ES-I3 (cell line): ENCODE measurements at regions not wholly inside any gene's neighbourhood (a gene's known extent, or its start where the extent isn't known, plus 50 kb on each side); places are given as distances from the start of the nearest gene placed in this dataset.

Experiments
- H3K36me3 ChIP-seq: 2 replicates; pipeline ENCODE4 v1.6.1; 2013; ENCODE audit warnings: mild to moderate bottlenecking, low read length, control low read depth, moderate library complexity; ENCODE audit not compliant: insufficient read depth
- H3K4me1 ChIP-seq: 2 replicates; pipeline ENCODE4 v1.6.1; 2013; ENCODE audit warnings: mild to moderate bottlenecking, control low read depth, low read length; ENCODE audit not compliant: insufficient read depth
- H3K9ac ChIP-seq: 2 replicates; pipeline ENCODE4 v1.6.1; 2013; ENCODE audit warnings: low read depth, mild to moderate bottlenecking, low read length, moderate library complexity
- H3K9me3 ChIP-seq: 2 replicates; pipeline ENCODE4 v1.6.1; 2013; ENCODE audit warnings: mild to moderate bottlenecking, low read length, moderate library complexity; ENCODE audit not compliant: control insufficient read depth, insufficient read depth

GRCh38 chr10:129079705-129080104, 387.3 kb upstream of the MGMT start:
- no peaks in the 10 kb centered on the region; the same call in 1 of the 2 replicates for H3K9me3 ChIP-seq
- no peaks in the 10 kb centered on the region for H3K4me1 ChIP-seq
- H3K9ac ChIP-seq, result no peak overlapping the region
- no peaks in the 10 kb centered on the region for H3K36me3 ChIP-seq

DNA sequence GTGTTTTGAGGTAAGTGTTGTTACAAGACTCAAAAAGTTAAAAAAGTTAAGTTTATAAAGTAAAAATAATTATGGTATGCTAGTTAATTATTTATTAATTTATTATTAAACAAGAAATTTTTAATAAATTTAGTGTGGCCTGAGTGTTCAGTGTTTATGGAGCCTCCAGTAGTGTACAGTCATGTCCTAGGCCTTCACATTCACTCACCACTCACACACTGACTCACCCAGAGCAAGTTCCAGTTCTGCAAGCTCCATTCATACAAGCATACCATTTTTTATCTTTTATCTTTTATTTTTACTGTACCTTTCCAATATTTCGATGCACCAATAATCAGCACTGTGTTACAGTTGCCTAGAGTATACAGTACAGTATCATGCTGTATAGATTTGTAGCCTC, 381.2 kb upstream of the MGMT start:
- no peaks in the 10 kb centered on the region for H3K4me1 ChIP-seq
- H3K9me3 ChIP-seq, result no peaks in the 10 kb centered on the region
- no peaks in the 10 kb centered on the region for H3K36me3 ChIP-seq
- H3K9ac ChIP-seq, result no peak overlapping the region

DNA sequence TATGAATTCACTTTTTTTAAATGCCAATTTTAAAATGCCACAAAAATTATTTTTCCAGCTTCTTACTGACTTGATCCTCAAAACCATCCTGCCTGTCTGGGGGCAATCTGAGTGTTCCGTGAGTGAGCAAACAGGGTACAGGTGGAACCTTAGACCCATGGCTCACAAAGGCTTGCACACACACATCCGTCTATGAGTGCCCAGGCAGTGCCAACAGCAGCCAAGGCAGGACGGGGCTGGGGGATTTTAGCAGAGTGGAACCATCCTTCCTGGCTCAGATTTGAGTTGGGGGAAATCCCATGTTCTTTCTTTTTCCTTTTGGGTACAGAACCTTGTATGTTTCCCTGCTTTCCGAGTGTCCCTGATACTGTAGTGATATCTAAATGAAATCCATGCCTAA, 377.7 kb upstream of the MGMT start:
- H3K36me3 ChIP-seq, result no peaks in the 10 kb centered on the region
- H3K9me3 ChIP-seq, result no peaks in the 10 kb centered on the region
- H3K4me1 ChIP-seq, result no peaks in the 10 kb centered on the region
- H3K9ac ChIP-seq, result no peak overlapping the region

DNA sequence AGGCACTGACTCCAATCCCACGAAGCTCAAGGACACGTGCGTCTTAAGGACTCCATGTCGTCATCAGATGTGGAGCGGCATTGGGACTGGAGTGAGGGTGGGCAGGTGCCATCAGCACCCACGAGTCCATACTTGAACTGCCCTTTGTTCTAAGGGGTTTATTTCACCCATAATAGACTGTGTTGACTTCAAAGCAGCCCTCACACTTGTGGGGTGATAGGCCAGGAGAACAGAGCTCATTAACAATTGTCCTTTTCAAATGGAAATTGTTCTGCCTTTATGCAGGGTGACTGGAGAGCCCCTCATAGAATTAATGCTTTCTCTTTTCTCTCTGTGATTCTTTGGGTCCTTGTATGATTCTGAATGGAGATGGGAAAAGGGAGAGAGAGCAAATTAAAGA, 376.9 kb upstream of the MGMT start:
- H3K36me3 ChIP-seq, result no peaks in the 10 kb centered on the region
- H3K9me3 ChIP-seq, result no peaks in the 10 kb centered on the region
- H3K9ac ChIP-seq, result no peak overlapping the region

DNA sequence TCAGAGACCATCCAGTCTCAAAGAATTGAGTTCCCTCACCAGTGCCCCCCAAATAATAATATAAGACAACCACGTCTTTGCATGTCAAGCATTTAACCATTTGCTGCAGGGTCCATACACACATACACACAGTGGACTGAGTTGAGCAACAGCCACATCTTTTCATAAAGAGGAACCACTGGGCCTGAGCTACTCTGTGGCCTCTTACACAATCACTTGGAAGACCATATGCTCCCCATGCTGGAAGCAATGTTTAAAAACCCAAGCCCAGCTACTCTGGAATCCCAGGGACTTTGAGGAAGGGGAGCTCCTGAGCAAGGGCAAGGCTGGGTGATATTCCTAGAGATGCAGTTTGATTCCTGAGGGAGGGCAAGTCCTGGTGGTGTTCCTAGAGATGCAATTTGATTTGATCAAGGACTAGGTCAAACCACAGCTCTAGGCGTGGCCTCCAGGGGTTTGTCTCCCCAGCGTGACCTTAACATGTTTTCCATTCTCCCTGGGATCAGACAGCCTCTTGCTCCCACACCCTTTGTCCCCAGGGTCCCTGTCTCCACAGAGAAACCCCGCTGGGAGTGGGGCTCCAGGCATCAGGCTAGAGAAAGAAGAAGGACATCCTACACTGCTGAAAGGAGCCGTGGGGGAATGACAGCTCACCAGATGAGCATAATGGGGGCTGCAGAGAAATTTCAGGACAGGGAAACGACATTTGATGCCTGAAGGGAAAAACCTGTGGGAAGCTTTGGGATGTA, 376.2 kb upstream of the MGMT start:
- no peaks in the 10 kb centered on the region for H3K9me3 ChIP-seq
- H3K4me1 ChIP-seq, result no peaks in the 10 kb centered on the region
- no peak overlapping the region for H3K9ac ChIP-seq
- no peaks in the 10 kb centered on the region for H3K36me3 ChIP-seq

More for the DNA sequence above, 376.9 kb upstream of the MGMT start:
- H3K4me1 ChIP-seq, result no peaks in the 10 kb centered on the region

DNA sequence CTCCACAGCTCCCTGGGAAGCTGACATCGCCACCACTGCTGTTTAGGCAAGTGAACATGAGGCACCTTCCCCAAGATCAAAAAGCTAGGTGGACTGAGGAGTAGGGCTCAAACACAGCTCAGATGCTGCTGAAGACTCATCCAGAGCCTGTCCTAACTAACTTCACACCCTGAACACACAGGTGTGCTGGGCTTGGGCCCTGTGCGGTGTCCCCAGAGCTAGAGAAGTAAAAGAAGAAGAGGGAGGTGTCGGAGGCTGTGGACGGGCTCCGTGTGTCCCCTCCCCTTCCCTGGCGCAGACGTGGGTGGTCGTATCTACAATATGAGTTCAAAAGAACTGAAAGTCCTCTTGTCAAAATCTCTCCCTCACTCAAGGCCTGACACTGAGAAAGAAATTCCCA, 373.4 kb upstream of the MGMT start:
- Histone ChIP-seq H3K4me1 (no peaks in the 10 kb centered on the region), H3K9ac (no peak overlapping the region), H3K9me3 (no peaks in the 10 kb centered on the region), H3K36me3 (no peaks in the 10 kb centered on the region)

- no peaks in the 10 kb centered on the region for H3K9me3 ChIP-seq
- no peaks in the 10 kb centered on the region for H3K36me3 ChIP-seq
- H3K9ac ChIP-seq, result no peak overlapping the region
- H3K4me1 ChIP-seq, result no peaks in the 10 kb centered on the region
Measured at GRCh38 chr10:129094233-129094632, 372.8 kb upstream of the MGMT start.

GRCh38 chr10:129094861-129095260, 372.2 kb upstream of the MGMT start:
- Histone ChIP-seq H3K36me3 (no peaks in the 10 kb centered on the region), H3K4me1 (no peaks in the 10 kb centered on the region), H3K9me3 (no peaks in the 10 kb centered on the region), H3K9ac (no peak overlapping the region)

DNA sequence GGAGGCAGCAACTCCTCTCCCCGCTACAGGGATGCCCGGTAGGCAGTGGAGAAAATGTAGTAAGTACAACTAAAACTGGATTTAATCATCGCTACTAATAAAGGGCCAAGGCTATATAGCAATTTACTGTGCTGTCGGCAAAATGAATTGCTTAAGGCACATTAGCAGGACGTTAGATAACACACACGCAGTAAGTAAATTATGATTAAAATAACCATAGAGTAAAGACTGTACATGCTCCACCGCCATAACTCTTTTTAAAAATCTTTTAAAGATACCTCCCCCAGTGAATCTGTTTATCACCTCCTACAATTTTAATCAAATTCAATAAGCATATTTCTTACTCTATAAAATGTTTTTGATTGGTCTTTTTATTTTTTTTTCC, 371.4 kb upstream of the MGMT start:
- Histone ChIP-seq H3K9me3 (no peaks in the 10 kb centered on the region), H3K4me1 (no peaks in the 10 kb centered on the region), H3K36me3 (no peaks in the 10 kb centered on the region), H3K9ac (no peak overlapping the region)

GRCh38 chr10:129096065-129096984, 370.7 kb upstream of the MGMT start:
- Histone ChIP-seq H3K9me3 (no peaks in the 10 kb centered on the region), H3K36me3 (no peaks in the 10 kb centered on the region), H3K9ac (no peak overlapping the region), H3K4me1 (no peaks in the 10 kb centered on the region)

- H3K4me1 ChIP-seq, result no peaks in the 10 kb centered on the region
- H3K9me3 ChIP-seq, result no peaks in the 10 kb centered on the region
- H3K36me3 ChIP-seq, result no peaks in the 10 kb centered on the region
- no peak overlapping the region for H3K9ac ChIP-seq
Measured at GRCh38 chr10:129097776-129098330, 369.2 kb upstream of the MGMT start.

DNA sequence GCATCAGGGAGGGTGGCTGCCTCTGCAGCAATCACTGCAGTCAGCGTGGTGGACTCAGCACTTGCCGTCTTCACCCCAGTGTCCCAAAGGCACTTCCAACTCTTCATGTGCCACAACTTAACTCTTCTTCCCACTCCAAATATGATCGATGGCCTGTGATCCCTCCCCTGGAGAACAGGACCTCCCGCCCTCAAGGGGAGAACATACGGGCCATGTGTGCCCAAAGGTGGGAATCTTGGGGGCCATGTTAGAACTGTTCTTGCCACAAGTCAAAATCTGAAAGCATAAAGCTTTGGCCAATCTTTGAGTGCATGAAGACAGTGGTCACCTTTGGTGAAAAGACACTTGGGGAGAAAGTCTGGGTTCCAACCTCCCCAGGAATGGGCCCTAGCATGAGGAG, 368.5 kb upstream of the MGMT start:
- no peak overlapping the region for H3K9ac ChIP-seq
- no peaks in the 10 kb centered on the region for H3K4me1 ChIP-seq
- no peaks in the 10 kb centered on the region for H3K36me3 ChIP-seq
- H3K9me3 ChIP-seq, result no peaks in the 10 kb centered on the region

- Histone ChIP-seq H3K9me3 (no peaks in the 10 kb centered on the region), H3K9ac (no peak overlapping the region), H3K36me3 (no peaks in the 10 kb centered on the region), H3K4me1 (no peaks in the 10 kb centered on the region)
Measured at GRCh38 chr10:129099486-129099885, 367.6 kb upstream of the MGMT start.

- H3K9ac ChIP-seq, result no peak overlapping the region
- H3K9me3 ChIP-seq, result no peaks in the 10 kb centered on the region
- H3K4me1 ChIP-seq, result no peaks in the 10 kb centered on the region
- no peaks in the 10 kb centered on the region for H3K36me3 ChIP-seq
Measured at GRCh38 chr10:129099992-129100391, 367.0 kb upstream of the MGMT start.
